IMR-90 (cell line): ENCODE measurements at regions not wholly inside any gene's neighbourhood (a gene's known extent, or its start where the extent isn't known, plus 50 kb on each side); places are given as distances from the start of the nearest gene placed in this dataset.

Experiments
- ATAC-seq: fragments of 200-7000 bp; cut with Tn5 transposase; 2 replicates; pipeline ENCODE4 v1.9.1; 2020; ENCODE audit warnings: low read depth, mild to moderate bottlenecking, moderate library complexity
- BruUV-seq: library from RNA; stranded (reverse); fragments of 400-500 nt; replicated peaks from 2 replicates; lab custom pipeline; 2021; lab: Mats Ljungman, UMichigan
- CTCF ChIA-PET: fragments of 300-600 bp; formaldehyde crosslinking; extraction: SDS; loops from one replicate; lab custom pipeline; 2021; ENCODE audit warnings: antibody characterized with exemption; lab: Yijun Ruan, JAX
- POLR2A ChIA-PET: fragments of 300-600 bp; sonication (Branson Sonifier 250); formaldehyde crosslinking; loops from one replicate; lab custom pipeline; 2022; ENCODE audit warnings: antibody characterized with exemption; ENCODE audit not compliant: unreplicated experiment; lab: Charles Lee
- DNase-seq: peaks from one replicate; pipeline ENCODE4 v3.0.0; 2013
- H2AFZ ChIP-seq: replicated peaks from 2 replicates; pipeline ENCODE3; 2013; ENCODE audit warnings: low read length, mild to moderate bottlenecking; ENCODE audit not compliant: poor library complexity
- H2AK5ac ChIP-seq: 2 replicates; pipeline ENCODE4 v1.6.1; 2013; ENCODE audit warnings: low read depth, low read length, inconsistent platforms
- H2AK9ac ChIP-seq: replicated peaks from 2 replicates; pipeline ENCODE3; 2013; ENCODE audit warnings: mild to moderate bottlenecking, low read depth, low read length, moderate library complexity; ENCODE audit not compliant: poor library complexity
- H2BK120ac ChIP-seq: 2 replicates; pipeline ENCODE4 v1.6.1; 2013; ENCODE audit warnings: low read depth, low read length, inconsistent platforms
- H2BK15ac ChIP-seq: 3 replicates; pipeline ENCODE4 v1.6.1; 2013; ENCODE audit warnings: low read depth, low read length, inconsistent platforms
- H2BK20ac ChIP-seq: 2 replicates; pipeline ENCODE4 v1.6.1; 2013; ENCODE audit warnings: low read depth, mild to moderate bottlenecking, inconsistent platforms, low read length, moderate library complexity
- H2BK5ac ChIP-seq: 2 replicates; pipeline ENCODE4 v1.6.1; 2013; ENCODE audit warnings: mild to moderate bottlenecking, low read depth, low read length, inconsistent platforms; ENCODE audit not compliant: poor library complexity, severe bottlenecking
- H3K14ac ChIP-seq: replicated peaks from 2 replicates; pipeline ENCODE4 v1.6.1; 2013; ENCODE audit warnings: low read depth, low read length, inconsistent platforms
- H3K18ac ChIP-seq: 2 replicates; pipeline ENCODE4 v1.6.1; 2013; ENCODE audit warnings: low read depth, low read length, control low read depth
- H3K23ac ChIP-seq: 2 replicates; pipeline ENCODE4 v1.6.1; 2013; ENCODE audit warnings: low read depth, low read length, inconsistent platforms
- H3K27ac ChIP-seq: 2 replicates; pipeline ENCODE4 v1.5.1; 2013; ENCODE audit warnings: mild to moderate bottlenecking, control low read depth, low read length; ENCODE audit not compliant: insufficient read depth
- H3K27me3 ChIP-seq: 2 replicates; pipeline ENCODE4 v1.6.1; 2013; ENCODE audit warnings: low read length; ENCODE audit not compliant: control insufficient read depth, insufficient read depth
- H3K36me3 ChIP-seq: 2 replicates; pipeline ENCODE4 v1.6.1; 2013; ENCODE audit warnings: low read length, mixed read lengths; ENCODE audit not compliant: control insufficient read depth, insufficient read depth
- H3K4ac ChIP-seq: 2 replicates; pipeline ENCODE4 v1.6.1; 2013; ENCODE audit warnings: low read depth, low read length, inconsistent platforms
- H3K4me1 ChIP-seq: 2 replicates; pipeline ENCODE4 v1.6.1; 2013; ENCODE audit warnings: low read length, mixed read lengths; ENCODE audit not compliant: control insufficient read depth, insufficient read depth
- H3K4me2 ChIP-seq: 2 replicates; pipeline ENCODE4 v1.6.1; 2013; ENCODE audit warnings: low read depth, mild to moderate bottlenecking, control low read depth, low read length, moderate library complexity
- H3K4me3 ChIP-seq: 2 replicates; pipeline ENCODE4 v1.5.1; 2013; ENCODE audit warnings: low read depth, mild to moderate bottlenecking, control low read depth, low read length, moderate library complexity; ENCODE audit not compliant: insufficient read depth
- H3K56ac ChIP-seq: 2 replicates; pipeline ENCODE4 v1.6.1; 2013; ENCODE audit warnings: low read length, inconsistent platforms; ENCODE audit not compliant: insufficient read depth; ENCODE audit errors: extremely low read depth
- H3K79me1 ChIP-seq, 2 experiments: 2 replicates each; pipeline ENCODE4 v1.6.1; 2013; ENCODE audit warnings: low read length in 2 of 2, inconsistent platforms in 1 of 2, low read depth in 1 of 2
- H3K9ac ChIP-seq: 2 replicates; pipeline ENCODE4 v1.6.1; 2013; ENCODE audit warnings: low read depth, low read length, control low read depth
- H3K9me1 ChIP-seq: 2 replicates; pipeline ENCODE4 v1.6.1; 2013; ENCODE audit warnings: low read length, inconsistent platforms; ENCODE audit not compliant: insufficient read depth
- H3K9me3 ChIP-seq: 2 replicates; pipeline ENCODE4 v1.6.1; 2013; ENCODE audit warnings: low read length; ENCODE audit not compliant: control insufficient read depth, insufficient read depth
- H4K20me1 ChIP-seq: 2 replicates; pipeline ENCODE4 v1.6.1; 2013; ENCODE audit warnings: low read length, inconsistent platforms; ENCODE audit not compliant: insufficient read depth
- H4K5ac ChIP-seq: 2 replicates; pipeline ENCODE4 v1.6.1; 2013; ENCODE audit warnings: mild to moderate bottlenecking, low read depth, low read length, control low read depth
- H4K8ac ChIP-seq, 2 experiments: 2 replicates each; pipeline ENCODE4 v1.6.1; 2013; ENCODE audit warnings: low read depth in 2 of 2, low read length in 2 of 2, control low read depth in 1 of 2, inconsistent platforms in 1 of 2
- H4K91ac ChIP-seq: 2 replicates; pipeline ENCODE4 v1.6.1; 2013; ENCODE audit warnings: low read depth, low read length, inconsistent platforms; ENCODE audit not compliant: insufficient read depth
- CEBPB ChIP-seq: IDR thresholded peaks from 2 replicates; pipeline ENCODE4 v1.6.1; 2012; ENCODE audit warnings: low read depth, low read length, improper control_type of control experiment
- WGBS, 2 experiments: methylation state at CpG; one replicate each; pipeline versions ENCODE4 v1.1.5 to v1.1.7; 2013; ENCODE audit warnings: missing lambda C conversion rate in 2 of 2; ENCODE audit not compliant: insufficient read length in 1 of 2; ENCODE audit errors: extremely low coverage in 2 of 2; 5-methylcytosine and 5-hydroxymethylcytosine counted together
- dilution Hi-C: fragments of 300-500 bp; cut with HindIII; formaldehyde crosslinking; loops from one replicate; pipeline ENCODE4 v1.14.3; 2018; ENCODE audit warnings: low sequenced_read_pairs; ENCODE audit not compliant: unreplicated experiment
- in situ Hi-C: fragments of 300-500 bp; cut with MboI; formaldehyde crosslinking; loops from 3 replicates; pipeline ENCODE4 v1.14.3; 2019; ENCODE audit warnings: low sequenced_read_pairs, inconsistent platforms, mixed read lengths
- intact Hi-C: fragments of 100-400 bp; cut with micrococcal nuclease; formaldehyde crosslinking; loops from 2 replicates; pipeline ENCODE4 v1.10.0; 2022
- TF ChIP-seq, protein P1 (sequence below): fragments of 150-350 bp; IDR thresholded peaks from 2 replicates; pipeline ENCODE4 v1.6.1; 2016; ENCODE audit warnings: low read depth, mild to moderate bottlenecking, low read length, moderate library complexity, borderline replicate concordance

DNA sequence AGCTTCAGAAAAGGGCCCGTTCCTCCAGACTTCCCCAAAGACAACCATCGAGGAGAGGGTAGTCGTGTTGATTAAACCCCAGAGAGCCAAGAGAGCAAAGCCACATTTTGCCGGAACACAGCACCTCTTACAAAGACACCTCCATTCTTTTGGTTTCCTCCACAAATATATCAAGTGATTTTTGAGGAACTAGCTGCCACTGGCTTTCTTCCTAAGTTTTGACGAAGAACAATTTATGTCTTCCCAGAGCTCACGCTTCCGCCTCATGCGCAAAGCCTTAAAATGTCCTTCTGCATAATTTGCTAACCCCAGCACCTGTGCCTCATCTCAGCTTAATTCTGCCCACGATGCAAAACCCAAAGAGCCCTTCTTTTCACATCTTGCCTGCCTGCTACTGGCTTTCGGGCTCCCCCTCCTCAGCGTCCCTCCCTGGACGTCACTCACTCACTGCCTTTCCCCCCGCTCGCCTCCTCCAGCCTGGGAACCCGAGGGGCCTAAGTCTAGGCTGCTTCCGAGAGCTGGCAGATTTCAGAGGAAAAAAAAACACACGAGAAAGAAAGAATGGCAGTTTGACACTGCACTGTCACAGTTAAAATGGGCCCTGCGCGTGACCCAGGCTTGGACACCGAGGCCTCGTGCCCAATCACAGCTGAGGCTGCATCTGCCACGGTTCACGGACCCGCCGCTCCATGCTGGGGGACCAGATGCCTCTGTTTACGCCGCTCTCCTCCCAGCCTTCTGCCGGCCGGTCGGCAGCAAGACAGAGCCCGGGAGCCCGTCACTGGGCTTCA is 77.6 kb upstream of the IFNAR2 start:
- Histone ChIP-seq H3K4ac (no peak overlapping the region), H4K91ac (no peak overlapping the region), H2AK9ac (no peak overlapping the region), H3K4me1 (no peaks in the 10 kb centered on the region), H3K9ac (no peak overlapping the region), H3K23ac (no peak overlapping the region), H2AK5ac (no peak overlapping the region), H3K79me1 (no peaks in the 10 kb centered on the region), H4K8ac (no peak overlapping the region), H3K9me1 (no peaks in the 10 kb centered on the region), H2BK15ac (no peak overlapping the region), H2BK20ac (no peak overlapping the region), H3K14ac (no peak overlapping the region), H3K27ac (no peak overlapping the region), H3K36me3 (no peaks in the 10 kb centered on the region), H4K5ac (no peak overlapping the region), H3K4me3 (no peak overlapping the region), H3K18ac (no peak overlapping the region), H3K9me3 (no peaks in the 10 kb centered on the region), H3K27me3 (peaks cover 39% of the 10 kb centered on the region), H2BK5ac (no peak overlapping the region), H3K56ac (no peak overlapping the region), H2AFZ (no peak overlapping the region), H2BK120ac (no peak overlapping the region), H3K4me2 (no peak overlapping the region), H4K20me1 (no peaks in the 10 kb centered on the region)
- CTCF ChIA-PET = no interaction called here
- DNase-seq = no peak
- dilution Hi-C loops = no loop called here
- in situ Hi-C loops = no loop called here
- POLR2A ChIA-PET = no interaction called here
- 49% methylated on average over 8 of the region's 32 CpGs; no CpG with 5 or more reads in 1 of the 2 experiments for WGBS, 2 experiments
- intact Hi-C loops = no loop called here
- no peak for ATAC-seq
- TF ChIP-seq, protein P1, sequence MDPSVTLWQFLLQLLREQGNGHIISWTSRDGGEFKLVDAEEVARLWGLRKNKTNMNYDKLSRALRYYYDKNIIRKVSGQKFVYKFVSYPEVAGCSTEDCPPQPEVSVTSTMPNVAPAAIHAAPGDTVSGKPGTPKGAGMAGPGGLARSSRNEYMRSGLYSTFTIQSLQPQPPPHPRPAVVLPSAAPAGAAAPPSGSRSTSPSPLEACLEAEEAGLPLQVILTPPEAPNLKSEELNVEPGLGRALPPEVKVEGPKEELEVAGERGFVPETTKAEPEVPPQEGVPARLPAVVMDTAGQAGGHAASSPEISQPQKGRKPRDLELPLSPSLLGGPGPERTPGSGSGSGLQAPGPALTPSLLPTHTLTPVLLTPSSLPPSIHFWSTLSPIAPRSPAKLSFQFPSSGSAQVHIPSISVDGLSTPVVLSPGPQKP = no peak
- TF ChIP-seq CEBPB = no peak
- no TSS peak for BruUV-seq
